SK-N-SH (cell line): ENCODE measurements at regions not wholly inside any gene's neighbourhood (a gene's known extent, or its start where the extent isn't known, plus 50 kb on each side); places are given as distances from the start of the nearest gene placed in this dataset.

Experiments used
- CTCF ChIA-PET: fragments of 300-600, 350-600 bp; formaldehyde crosslinking; extraction: SDS; loops from one replicate; lab custom pipeline; 2021; lab: Yijun Ruan, JAX
- POLR2A ChIA-PET: fragments of 350-600 bp; sonication (Branson Sonifier 250); formaldehyde crosslinking; extraction: SDS; loops from one replicate; lab custom pipeline; 2020; ENCODE audit warnings: antibody characterized with exemption, inconsistent platforms; lab: Yijun Ruan, JAX
- DNase-seq: peaks from one replicate; pipeline ENCODE4 v3.0.0; 2012
- H2AFZ ChIP-seq: fragments of 200-600 bp; sonication (generic); 2 replicates; pipeline ENCODE4 v1.8.1; 2016; ENCODE audit warnings: antibody characterized with exemption, mild to moderate bottlenecking, low read depth
- H3F3A ChIP-seq: fragments of 200-600 bp; sonication (generic); replicated peaks from 2 replicates; pipeline ENCODE3; 2016; ENCODE audit warnings: antibody characterized with exemption, mild to moderate bottlenecking; ENCODE audit not compliant: insufficient read depth
- H3K27ac ChIP-seq, 2 experiments: fragments of 200-500 bp in 1 of 2; fragments of 200-600 bp in 1 of 2; sonication (Bioruptor generic) in 1 of 2; sonication (generic), shearing (Covaris generic) in 1 of 2; 2 replicates each; pipeline versions ENCODE4 v1.5.1 to v1.6.1; 2014 to 2016; ENCODE audit warnings: low read depth in 2 of 2, inconsistent platforms in 1 of 2, low read length in 1 of 2, mild to moderate bottlenecking in 1 of 2, mixed read lengths in 1 of 2
- H3K27me3 ChIP-seq: fragments of 200-600 bp; sonication (generic), shearing (Covaris generic); 2 replicates; pipeline ENCODE4 v1.6.1; 2016; ENCODE audit warnings: mixed run types; ENCODE audit not compliant: insufficient read depth
- H3K36me3 ChIP-seq, 2 experiments: fragments of 200-500 bp in 1 of 2; fragments of 200-600 bp in 1 of 2; sonication (Bioruptor generic) in 1 of 2; sonication (generic) in 1 of 2; replicated peaks in 1 of 2; 2 replicates each; pipeline versions ENCODE3 to v1.5.1; 2014 to 2016; ENCODE audit warnings: low read length in 1 of 2, mild to moderate bottlenecking in 1 of 2; ENCODE audit not compliant: insufficient read depth in 2 of 2, control insufficient read depth in 1 of 2
- H3K4me1 ChIP-seq, 2 experiments: fragments of 200-500 bp in 1 of 2; fragments of 200-600 bp in 1 of 2; sonication (Bioruptor generic) in 1 of 2; sonication (generic), shearing (Covaris generic) in 1 of 2; 2 replicates each; pipeline versions ENCODE4 v1.5.1 to v1.6.1; 2014 to 2016; ENCODE audit warnings: low read depth in 1 of 2, low read length in 1 of 2, mixed run types in 1 of 2; ENCODE audit not compliant: insufficient read depth in 2 of 2, control insufficient read depth in 1 of 2
- H3K4me2 ChIP-seq: fragments of 200-600 bp; sonication (generic), shearing (Covaris generic); 2 replicates; pipeline ENCODE4 v1.6.1; 2017; ENCODE audit warnings: mixed run types
- H3K4me3 ChIP-seq, 2 experiments: fragments of 200-500 bp in 1 of 2; fragments of 200-600 bp in 1 of 2; sonication (Bioruptor generic) in 1 of 2; sonication (generic), shearing (Covaris generic) in 1 of 2; 2 replicates each; pipeline versions ENCODE4 v1.5.1 to v1.8.1; 2014 to 2016; ENCODE audit warnings: low read depth in 2 of 2, inconsistent platforms in 1 of 2, low read length in 1 of 2, mild to moderate bottlenecking in 1 of 2, mixed read lengths in 1 of 2, moderate library complexity in 1 of 2
- H3K79me2 ChIP-seq: fragments of 200-600 bp; sonication (generic); 2 replicates; pipeline ENCODE4 v1.8.1; 2017; ENCODE audit warnings: mild to moderate bottlenecking; ENCODE audit not compliant: insufficient read depth
- H3K9ac ChIP-seq: fragments of 200-600 bp; sonication (generic); 2 replicates; pipeline ENCODE4 v1.6.1; 2017; ENCODE audit warnings: mixed run types
- H3K9me2 ChIP-seq: fragments of 200-600 bp; sonication (generic); 2 replicates; pipeline ENCODE4 v1.6.1; 2017; ENCODE audit warnings: mixed run types
- H3K9me3 ChIP-seq: fragments of 200-600 bp; sonication (generic); 2 replicates; pipeline ENCODE4 v1.6.1; 2017; ENCODE audit warnings: mixed run types, mild to moderate bottlenecking, moderate library complexity
- H4K20me1 ChIP-seq: fragments of 200-600 bp; sonication (generic); 2 replicates; pipeline ENCODE4 v1.6.1; 2017; ENCODE audit warnings: mild to moderate bottlenecking, mixed run types; ENCODE audit not compliant: insufficient read depth
- CTCF ChIP-seq: fragments of 200-600 bp; sonication (generic); IDR thresholded peaks from 2 replicates; pipeline ENCODE4 v1.6.1; 2017; ENCODE audit warnings: antibody characterized with exemption, mild to moderate bottlenecking, moderate library complexity
- EZH2phosphoT487 ChIP-seq: fragments of 200-600 bp; sonication (generic); IDR thresholded peaks from 2 replicates; pipeline ENCODE4 v1.6.1; 2017; ENCODE audit warnings: low read depth, mixed run types, mild to moderate bottlenecking, antibody characterized with exemption, moderate library complexity, borderline replicate concordance
- FOSL2 ChIP-seq: IDR thresholded peaks from 2 replicates; pipeline ENCODE4 v1.4.0; 2012; ENCODE audit warnings: low read depth, mild to moderate bottlenecking, moderate library complexity, borderline replicate concordance
- FOXJ3 ChIP-seq: sonication (generic); formaldehyde crosslinking; IDR thresholded peaks from 2 replicates; pipeline ENCODE4 v1.5.1; 2020; ENCODE audit warnings: mild to moderate bottlenecking, missing genetic modification reagents
- MAX ChIP-seq: IDR thresholded peaks from 2 replicates; pipeline ENCODE4 v1.4.0; 2012; ENCODE audit warnings: low read depth
- MEF2A ChIP-seq: IDR thresholded peaks from 2 replicates; pipeline ENCODE4 v1.4.0; 2012; ENCODE audit warnings: low read depth, borderline replicate concordance
- MXI1 ChIP-seq: IDR thresholded peaks from 2 replicates; pipeline ENCODE4 v1.6.1; 2012; ENCODE audit warnings: mild to moderate bottlenecking, low read depth, low read length, improper control_type of control experiment
- PBX3 ChIP-seq: IDR thresholded peaks from 2 replicates; pipeline ENCODE4; 2012
- POLR2AphosphoS5 ChIP-seq: IDR thresholded peaks from 2 replicates; pipeline ENCODE4 v1.6.1; 2012; ENCODE audit warnings: low read depth, low read length
- RCOR1 ChIP-seq: fragments of 150-350 bp; IDR thresholded peaks from 2 replicates; pipeline ENCODE4 v1.6.1; 2017; ENCODE audit warnings: antibody characterized with exemption, low read length
- RXRA ChIP-seq: IDR thresholded peaks from 2 replicates; pipeline ENCODE4 v1.4.0; 2012; ENCODE audit warnings: low read depth, mild to moderate bottlenecking, borderline replicate concordance
- SIN3A ChIP-seq: IDR thresholded peaks from 2 replicates; pipeline ENCODE4 v1.6.1; 2012; ENCODE audit warnings: low read depth, mild to moderate bottlenecking, low read length, moderate library complexity, borderline replicate concordance
- SMC3 ChIP-seq: IDR thresholded peaks from 2 replicates; pipeline ENCODE4 v1.6.1; 2012; ENCODE audit warnings: low read depth, low read length, improper control_type of control experiment
- TAF1 ChIP-seq: IDR thresholded peaks from 2 replicates; pipeline ENCODE4 v1.6.1; 2012; ENCODE audit warnings: low read depth, mild to moderate bottlenecking, low read length, moderate library complexity, borderline replicate concordance
- YY1 ChIP-seq: IDR thresholded peaks from 2 replicates; pipeline ENCODE4 v1.4.0; 2012; ENCODE audit warnings: low read depth, mild to moderate bottlenecking
- ZBTB33 ChIP-seq: IDR thresholded peaks from 2 replicates; pipeline ENCODE4 v1.4.0; 2012; ENCODE audit warnings: low read depth, borderline replicate concordance
- WGBS: methylation state at CpG from one replicate; pipeline ENCODE4 v1.1.6; 2017; ENCODE audit warnings: low lambda C conversion rate; 5-methylcytosine and 5-hydroxymethylcytosine counted together

- no peaks in the 10 kb centered on the region for H3F3A ChIP-seq
- POLR2A ChIA-PET, result no interaction called here
Observed at GRCh38 chr7:91345449-91345848, 81.2 kb downstream of the FZD1 start.

GRCh38 chr7:91346426-91346825, 82.2 kb downstream of the FZD1 start:
- no peaks in the 10 kb centered on the region for H3K79me2 ChIP-seq
- H3K9ac ChIP-seq, result no peak overlapping the region
- TF ChIP-seq TAF1, result no peak
- no peak for TF ChIP-seq RXRA
- no peak for TF ChIP-seq MAX
- TF ChIP-seq YY1, result no peak
- TF ChIP-seq EZH2phosphoT487, result no peak
- no peak for TF ChIP-seq CTCF
- no peak for TF ChIP-seq MXI1
- no peak for TF ChIP-seq SIN3A
- H4K20me1 ChIP-seq, result no peaks in the 10 kb centered on the region
- ChIA-PET POLR2A (no interaction called here), CTCF (interaction anchor here (1.0 kb wide), 1 partner anchor 8 kb away, joined by 3 read pairs; no protein-coding TSS in a partner anchor)
- DNase-seq, result no peak
- no peaks in the 10 kb centered on the region; a peak in 1 of 4 replicates for H3K4me1 ChIP-seq
- no peak overlapping the region for H3K4me2 ChIP-seq
- no peak overlapping the region for H3K27ac ChIP-seq
- H3K4me3 ChIP-seq, result no peak overlapping the region
- H3K27me3 ChIP-seq, result no peaks in the 10 kb centered on the region
- H3K9me3 ChIP-seq, result no peaks in the 10 kb centered on the region
- no peaks in the 10 kb centered on the region for H3K9me2 ChIP-seq
- H2AFZ ChIP-seq, result no peak overlapping the region
- no peaks in the 10 kb centered on the region for H3F3A ChIP-seq
- no peaks in the 10 kb centered on the region for H3K36me3 ChIP-seq

More at GRCh38 chr7:91345449-91345848, 81.2 kb downstream of the FZD1 start:
- H3K9me3 ChIP-seq, result no peaks in the 10 kb centered on the region
- 0 out of 2 replicates have a peak, but pooled peaks cover 3% of the 10 kb centered on the region for H3K27me3 ChIP-seq
- no peak overlapping the region for H3K4me3 ChIP-seq
- no peaks in the 10 kb centered on the region; a peak in 1 of 4 replicates for H3K4me1 ChIP-seq
- H2AFZ ChIP-seq, result no peak overlapping the region
- H3K9ac ChIP-seq, result no peak overlapping the region
- H4K20me1 ChIP-seq, result no peaks in the 10 kb centered on the region
- 58% methylated on average over 1 of the region's 1 CpG for WGBS
- TF ChIP-seq RCOR1 (no peak), MEF2A (no peak), POLR2AphosphoS5 (no peak), FOSL2 (no peak), MXI1 (no peak), PBX3 (no peak), TAF1 (no peak), SMC3 (no peak), ZBTB33 (no peak), RXRA (no peak), FOXJ3 (CRISPR knock-in tag) (no peak)
- H3K27ac ChIP-seq, result no peak overlapping the region
- no peaks in the 10 kb centered on the region for H3K79me2 ChIP-seq
- H3K36me3 ChIP-seq, result no peaks in the 10 kb centered on the region
- no peaks in the 10 kb centered on the region for H3K9me2 ChIP-seq
- CTCF ChIA-PET, result interaction anchor here (1.9 kb wide), 1 partner anchor 28 kb away, joined by 5 read pairs; no protein-coding TSS in a partner anchor
- no peak for DNase-seq
- no peak overlapping the region for H3K4me2 ChIP-seq
